K562 (cell line): ENCODE measurements at regions not wholly inside any gene's neighbourhood (a gene's known extent, or its start where the extent isn't known, plus 50 kb on each side); places are given as distances from the start of the nearest gene placed in this dataset.

Source experiments
- ATAC-seq: fragments of 200-7000 bp; cut with Tn5 transposase; 3 replicates; pipeline ENCODE4 v1.9.1; 2020; ENCODE audit warnings: moderate library complexity
- BruUV-seq: library from RNA; stranded (reverse); fragments of 400-500 nt; replicated peaks from 2 replicates; lab custom pipeline; 2021; lab: Mats Ljungman, UMichigan
- CTCF ChIA-PET: fragments of 300-600 bp; formaldehyde crosslinking; extraction: SDS; loops from one replicate; lab custom pipeline; 2021; ENCODE audit warnings: low intra/inter-chr PET ratio; lab: Yijun Ruan, JAX
- POLR2A ChIA-PET: fragments of 300-600, 350-650 bp; sonication (Branson Sonifier 250); formaldehyde crosslinking; extraction: SDS; loops from one replicate; lab custom pipeline; 2021; ENCODE audit warnings: antibody characterized with exemption, inconsistent platforms; lab: Yijun Ruan, JAX
- DNase-seq, 4 experiments: peaks; one replicate each; pipeline versions ENCODE4 v3.0.0 to v3.0.0-alpha.2; 2011 to 2018; ENCODE audit warnings: low spot score in 3 of 4, mixed read lengths in 3 of 4; ENCODE audit errors: extremely low read depth in 1 of 4
- FAIRE-seq: peaks from 2 replicates; lab custom pipeline; 2011; peaks lifted over from hg19 to GRCh38; lab: Jason Lieb, UNC
- H2AFZ ChIP-seq: 2 replicates; pipeline ENCODE4 v1.6.0; 2011; ENCODE audit warnings: low read depth, low read length, control low read depth, inconsistent platforms
- H3K27ac ChIP-seq: fragments of 200-600 bp; 3 replicates; pipeline ENCODE4 v1.8.0; 2011; ENCODE audit warnings: low read depth, mild to moderate bottlenecking, control low read depth, inconsistent platforms, low read length, moderate library complexity, mixed read lengths; ENCODE audit errors: extremely low read depth
- H3K27me3 ChIP-seq, 2 experiments: fragments of 300-600 bp in 1 of 2; 2 replicates in 1 of 2; 3 replicates in 1 of 2; pipeline versions ENCODE4 v1.6.0 to v1.8.0; 2011; ENCODE audit warnings: inconsistent platforms in 2 of 2, low read length in 2 of 2, mild to moderate bottlenecking in 1 of 2, mixed read lengths in 1 of 2, moderate library complexity in 1 of 2; ENCODE audit not compliant: control insufficient read depth in 2 of 2, insufficient read depth in 2 of 2
- H3K36me3 ChIP-seq: fragments of 300-600 bp; 3 replicates; pipeline ENCODE4 v1.8.0; 2011; ENCODE audit warnings: mild to moderate bottlenecking, low read length, inconsistent platforms; ENCODE audit not compliant: control insufficient read depth, insufficient read depth
- H3K4me1 ChIP-seq, 2 experiments: fragments of 200-600 bp in 1 of 2; replicated peaks in 1 of 2; 2 replicates in 1 of 2; 3 replicates in 1 of 2; pipeline versions ENCODE4 v1.5.1 to v1.8.0; 2011; ENCODE audit warnings: inconsistent platforms in 2 of 2, low read length in 2 of 2, mild to moderate bottlenecking in 1 of 2, mixed read lengths in 1 of 2, moderate library complexity in 1 of 2; ENCODE audit not compliant: control insufficient read depth in 2 of 2, insufficient read depth in 2 of 2
- H3K4me2 ChIP-seq: 2 replicates; pipeline ENCODE4 v1.6.1; 2011; ENCODE audit warnings: low read length, control low read depth, inconsistent platforms, mixed read lengths; ENCODE audit not compliant: insufficient read depth
- H3K4me3 ChIP-seq: fragments of 200-600 bp; sonication (generic), shearing (Covaris generic); 2 replicates; pipeline ENCODE4 v1.5.1; 2016; ENCODE audit warnings: control low read depth, inconsistent platforms
- H3K79me2 ChIP-seq: fragments of 200-600 bp; 3 replicates; pipeline ENCODE4 v1.8.0; 2011; ENCODE audit warnings: low read length, inconsistent platforms; ENCODE audit not compliant: control insufficient read depth, insufficient read depth
- H3K9ac ChIP-seq, 2 experiments: 2 replicates each; pipeline versions ENCODE4 v1.6.0 to v1.6.1; 2011; ENCODE audit warnings: low read depth in 2 of 2, low read length in 2 of 2, control low read depth in 1 of 2, inconsistent platforms in 1 of 2, mild to moderate bottlenecking in 1 of 2, mixed read lengths in 1 of 2; ENCODE audit not compliant: insufficient read depth in 1 of 2
- H3K9me1 ChIP-seq: one replicate; pipeline ENCODE4 v1.6.0; 2011; ENCODE audit warnings: inconsistent platforms, mild to moderate bottlenecking, low read length, moderate library complexity; ENCODE audit not compliant: control insufficient read depth, insufficient read depth
- H3K9me3 ChIP-seq: replicated peaks from 2 replicates; pipeline ENCODE4 v1.5.1; 2011; ENCODE audit warnings: low read depth, low read length, inconsistent platforms; ENCODE audit not compliant: control insufficient read depth, insufficient read depth
- H4K20me1 ChIP-seq: replicated peaks from 2 replicates; pipeline ENCODE4 v1.6.1; 2011; ENCODE audit warnings: low read length, inconsistent platforms, mixed read lengths; ENCODE audit not compliant: control insufficient read depth, insufficient read depth
- EP400 ChIP-seq: fragments of 450-650 bp; IDR thresholded peaks from 2 replicates; pipeline ENCODE4 v1.6.1; 2017; ENCODE audit warnings: antibody characterized with exemption, mild to moderate bottlenecking, moderate library complexity
- FOSL1 ChIP-seq: fragments of 200-800 bp; sonication (Bioruptor generic); conservative IDR thresholded peaks from 2 replicates; pipeline ENCODE4 v1.6.1; 2016; ENCODE audit warnings: missing genetic modification characterization, missing compliant biosample characterization
- GABPB1 ChIP-seq: sonication (generic); formaldehyde crosslinking; IDR thresholded peaks from 2 replicates; pipeline ENCODE4 v1.8.0; 2022; ENCODE audit warnings: mild to moderate bottlenecking, missing genetic modification reagents
- HDAC6 ChIP-seq: IDR thresholded peaks from 2 replicates; pipeline ENCODE4 v1.6.1; 2012; ENCODE audit warnings: low read depth, mild to moderate bottlenecking, control low read depth, inconsistent platforms, low read length, moderate library complexity
- KAT8 ChIP-seq: fragments of 450-650 bp; IDR thresholded peaks from 2 replicates; pipeline ENCODE4 v1.6.1; 2016; ENCODE audit warnings: low read depth, mild to moderate bottlenecking
- PHB ChIP-seq: fragments of 250-450 bp; sonication (Bioruptor Pico); IDR thresholded peaks from 2 replicates; pipeline ENCODE4 v1.5.0; 2021
- PML ChIP-seq: IDR thresholded peaks from 2 replicates; pipeline ENCODE4 v1.6.1; 2012; ENCODE audit warnings: low read length, inconsistent platforms
- POLR2G ChIP-seq: fragments of 200-400 bp; formaldehyde crosslinking; IDR thresholded peaks from 2 replicates; pipeline ENCODE4 v1.6.1; 2017; ENCODE audit warnings: low read depth, mild to moderate bottlenecking, antibody characterized with exemption, low read length, moderate library complexity
- TAF15 ChIP-seq: fragments of 200-400 bp; formaldehyde crosslinking; IDR thresholded peaks from 2 replicates; pipeline ENCODE4 v1.6.1; 2017; ENCODE audit warnings: mild to moderate bottlenecking, low read depth, low read length, moderate library complexity
- ZFP1 ChIP-seq: fragments of 450-650 bp; formaldehyde crosslinking; IDR thresholded peaks from 2 replicates; pipeline ENCODE4 v1.4.0; 2020; ENCODE audit warnings: mild to moderate bottlenecking, mixed read lengths
- WGBS: fragments of 100-300 bp; shearing (Covaris generic); methylation state at CpG from one replicate; pipeline ENCODE4 v1.1.6; 2016; ENCODE audit warnings: low coverage, mixed read lengths; ENCODE audit not compliant: insufficient coverage; ENCODE audit errors: missing lambda C conversion rate; 5-methylcytosine and 5-hydroxymethylcytosine counted together
- in situ Hi-C: fragments of 300-500 bp; cut with MboI; formaldehyde crosslinking; loops from 4 replicates; pipeline ENCODE4 v1.15.0; 2018; ENCODE audit warnings: inconsistent platforms, mixed read lengths
- intact Hi-C: fragments of 100-400 bp; cut with micrococcal nuclease; formaldehyde crosslinking; loops from 2 replicates; pipeline ENCODE4 v1.14.2; 2022
- TF ChIP-seq, protein P1 (sequence below): fragments of 250-450 bp; sonication (Bioruptor Pico); IDR thresholded peaks from 2 replicates; pipeline ENCODE4 v1.4.0; 2020; ENCODE audit warnings: borderline replicate concordance
- TF ChIP-seq, protein P2 (sequence below): fragments of 450-650 bp; IDR thresholded peaks from 2 replicates; pipeline ENCODE4 v1.6.1; 2016; ENCODE audit warnings: low read depth, mild to moderate bottlenecking, moderate library complexity
- TF ChIP-seq, protein P3 (sequence below), 2 experiments: fragments of 450-650 bp in 1 of 2; sonication (generic) in 1 of 2; formaldehyde crosslinking in 1 of 2; IDR thresholded peaks in 1 of 2; conservative IDR thresholded peaks in 1 of 2; 2 replicates each; pipeline versions ENCODE4 v1.6.1 to v1.8.1; 2016 to 2023; ENCODE audit warnings: mild to moderate bottlenecking in 2 of 2, moderate library complexity in 2 of 2, inconsistent platforms in 1 of 2, missing genetic modification reagents in 1 of 2
- TF ChIP-seq, protein P4 (sequence below): fragments of 250-450 bp; sonication (Bioruptor Pico); IDR thresholded peaks from 2 replicates; pipeline ENCODE4 v1.5.0; 2021; ENCODE audit warnings: mild to moderate bottlenecking, moderate library complexity

DNA sequence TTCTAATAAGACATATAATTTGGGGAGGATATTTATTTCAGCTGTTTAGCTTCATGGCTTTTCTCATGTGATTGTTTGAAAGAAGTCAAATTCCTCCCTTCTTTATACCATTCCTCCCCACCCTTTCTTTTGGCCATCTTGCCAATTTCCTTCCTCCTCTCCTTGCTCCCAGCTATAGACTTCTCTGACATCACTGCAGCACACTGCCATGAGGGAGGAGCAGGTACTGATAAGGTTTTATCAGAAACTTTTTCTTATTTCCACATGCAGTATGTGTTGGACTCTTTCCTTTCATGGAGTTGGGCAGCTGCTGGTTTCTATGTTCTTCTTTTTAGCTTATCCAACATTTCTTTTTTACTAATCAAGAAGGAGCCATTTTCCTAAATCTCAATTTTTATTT lies 481.7 kb upstream of the NR3C2 start (continued):
- TF ChIP-seq, protein P1, sequence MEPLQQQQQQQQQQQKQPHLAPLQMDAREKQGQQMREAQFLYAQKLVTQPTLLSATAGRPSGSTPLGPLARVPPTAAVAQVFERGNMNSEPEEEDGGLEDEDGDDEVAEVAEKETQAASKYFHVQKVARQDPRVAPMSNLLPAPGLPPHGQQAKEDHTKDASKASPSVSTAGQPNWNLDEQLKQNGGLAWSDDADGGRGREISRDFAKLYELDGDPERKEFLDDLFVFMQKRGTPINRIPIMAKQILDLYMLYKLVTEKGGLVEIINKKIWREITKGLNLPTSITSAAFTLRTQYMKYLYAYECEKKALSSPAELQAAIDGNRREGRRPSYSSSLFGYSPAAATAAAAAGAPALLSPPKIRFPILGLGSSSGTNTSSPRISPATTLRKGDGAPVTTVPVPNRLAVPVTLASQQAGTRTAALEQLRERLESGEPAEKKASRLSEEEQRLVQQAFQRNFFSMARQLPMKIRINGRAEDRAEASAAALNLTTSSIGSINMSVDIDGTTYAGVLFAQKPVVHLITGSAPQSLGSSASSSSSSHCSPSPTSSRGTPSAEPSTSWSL = no peak
- TF ChIP-seq KAT8 = no peak
- TF ChIP-seq, all 486 proteins: peak for 0

DNA sequence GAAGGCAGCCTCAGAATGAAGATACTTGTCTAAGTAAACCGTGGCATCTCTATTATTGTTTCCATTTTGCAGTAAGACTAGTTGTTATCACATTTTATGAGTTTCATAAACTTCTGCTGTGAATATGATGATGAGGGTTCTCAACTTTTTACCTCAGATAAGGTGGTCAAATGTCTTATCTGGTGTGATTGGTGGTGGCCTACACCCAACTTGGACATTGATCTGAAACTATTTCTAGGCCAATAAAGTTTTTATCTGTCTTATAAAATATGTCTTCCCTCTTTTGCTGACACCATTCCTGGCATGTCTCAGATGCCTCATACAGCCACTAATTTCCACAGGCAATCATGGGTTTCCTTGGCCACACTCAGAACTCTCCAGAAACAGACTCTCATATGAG lies 480.3 kb upstream of the NR3C2 start:
- no peaks in the 10 kb centered on the region for H3K4me1 ChIP-seq
- WGBS = 0% methylated on average over 1 of the region's 1 CpG
- no peak overlapping the region for H2AFZ ChIP-seq
- in situ Hi-C loops (no loop called here), intact Hi-C loops (no loop called here)
- H3K9me1 ChIP-seq = no peaks in the 10 kb centered on the region
- H3K9ac ChIP-seq = no peak overlapping the region
- FAIRE-seq (no peak), ATAC-seq (no peak), DNase-seq (no peak)
- no peaks in the 10 kb centered on the region for H4K20me1 ChIP-seq
- no peak for TF ChIP-seq PML
- TF ChIP-seq, protein P2, sequence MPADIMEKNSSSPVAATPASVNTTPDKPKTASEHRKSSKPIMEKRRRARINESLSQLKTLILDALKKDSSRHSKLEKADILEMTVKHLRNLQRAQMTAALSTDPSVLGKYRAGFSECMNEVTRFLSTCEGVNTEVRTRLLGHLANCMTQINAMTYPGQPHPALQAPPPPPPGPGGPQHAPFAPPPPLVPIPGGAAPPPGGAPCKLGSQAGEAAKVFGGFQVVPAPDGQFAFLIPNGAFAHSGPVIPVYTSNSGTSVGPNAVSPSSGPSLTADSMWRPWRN = no peak
- no peak for TF ChIP-seq TAF15
- TF ChIP-seq EP400 = no peak
- no peak for TF ChIP-seq POLR2G
- TF ChIP-seq, protein P3, sequence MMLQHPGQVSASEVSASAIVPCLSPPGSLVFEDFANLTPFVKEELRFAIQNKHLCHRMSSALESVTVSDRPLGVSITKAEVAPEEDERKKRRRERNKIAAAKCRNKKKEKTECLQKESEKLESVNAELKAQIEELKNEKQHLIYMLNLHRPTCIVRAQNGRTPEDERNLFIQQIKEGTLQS (IDR thresholded peaks at IDR 0.05) = no peak
- TF ChIP-seq, protein P3 (CRISPR knock-in tag; conservative IDR thresholded peaks at IDR 0.05) = no peak
- no peak for TF ChIP-seq PHB
- TF ChIP-seq ZFP1 = no peak
- no peak for TF ChIP-seq GABPB1 (CRISPR knock-in tag)
- no peak for TF ChIP-seq FOSL1
- no peak for TF ChIP-seq HDAC6
- TF ChIP-seq, protein P4, sequence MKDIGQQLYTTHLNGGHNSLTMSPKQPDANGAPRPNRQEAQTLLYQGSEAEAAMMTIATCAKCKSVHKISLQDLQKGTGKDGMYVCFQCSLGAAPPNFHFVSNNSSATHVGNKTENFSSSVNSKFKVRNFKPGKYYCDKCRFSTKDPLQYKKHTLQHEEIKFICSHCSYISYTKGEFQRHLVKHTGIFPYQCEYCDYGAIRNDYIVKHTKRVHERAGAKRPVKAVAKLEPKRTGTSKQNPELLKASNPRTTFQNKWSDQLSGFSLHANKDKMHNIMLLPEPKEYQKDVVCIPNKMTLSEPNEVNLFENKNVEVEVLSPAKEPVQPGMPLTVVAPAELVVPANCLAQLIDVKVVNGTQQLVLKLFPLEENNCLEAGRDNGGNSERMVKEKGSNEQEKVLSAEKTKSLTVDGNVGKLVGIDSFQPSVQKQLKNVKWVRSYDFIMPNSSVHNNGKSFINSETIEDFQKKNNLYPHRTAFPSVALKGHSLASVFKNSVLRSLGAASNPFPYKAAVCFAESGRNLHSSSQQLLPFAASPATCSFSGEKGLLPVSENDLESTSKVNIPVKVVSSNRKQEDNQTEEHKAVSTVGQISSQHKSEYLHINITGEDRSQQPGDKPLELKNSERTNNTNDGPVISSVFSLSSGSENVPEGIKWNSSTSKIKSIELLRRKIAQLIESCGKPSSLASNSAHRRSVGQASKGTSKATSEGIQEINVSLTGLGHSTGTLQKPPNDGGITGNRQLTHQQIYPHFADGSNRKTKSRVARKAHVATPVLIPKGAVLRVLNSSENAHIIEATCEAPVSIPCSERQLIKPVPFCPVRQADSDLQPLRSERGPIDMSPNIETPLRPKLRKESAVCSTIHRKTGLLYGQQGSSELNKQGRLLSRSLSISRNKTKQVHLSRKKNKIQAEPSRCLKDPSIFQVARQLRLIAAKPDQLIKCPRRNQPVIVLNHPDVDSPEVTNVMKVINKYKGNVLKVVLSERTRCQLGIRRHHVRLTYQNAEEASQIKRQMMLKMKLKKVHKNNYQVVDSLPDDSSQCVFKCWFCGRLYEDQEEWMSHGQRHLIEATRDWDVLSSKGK = no peak
- no peaks in the 10 kb centered on the region for H3K27me3 ChIP-seq
- POLR2A ChIA-PET = no interaction called here
- CTCF ChIA-PET = no interaction called here
- no peaks in the 10 kb centered on the region for H3K9me3 ChIP-seq
- H3K36me3 ChIP-seq = no peaks in the 10 kb centered on the region
- no peak overlapping the region for H3K27ac ChIP-seq
- no TSS peak for BruUV-seq
- no peak overlapping the region for H3K4me2 ChIP-seq
- no peaks in the 10 kb centered on the region for H3K79me2 ChIP-seq
- no peak overlapping the region for H3K4me3 ChIP-seq
